Heart left ventricle (tissue), 13 donors: ENCODE measurements at regions not wholly inside any gene's neighbourhood (a gene's known extent, or its start where the extent isn't known, plus 50 kb on each side); places are given as distances from the start of the nearest gene placed in this dataset.

ENCODE experiments used
- POLR2A ChIP-seq, 2 donors: fragments of 450-650 bp; IDR thresholded peaks; one replicate each; pipeline ENCODE4 v1.6.1; 2017; ENCODE audit warnings: antibody characterized with exemption in 2 of 2, mild to moderate bottlenecking in 2 of 2, moderate library complexity in 2 of 2
- TF ChIP-seq, protein P1 (sequence below), 12 donors: fragments of 200-600 bp; sonication (generic) in 4 of 12; IDR thresholded peaks; one replicate each; pipeline versions ENCODE4 v1.5.0 to v1.8.0; 2018 to 2022; ENCODE audit warnings: antibody characterized with exemption in 12 of 12, mild to moderate bottlenecking in 5 of 12
- donor health status: ischemic (EF 13 %, LVEDD 7.1; RV severe dilation, severe dysfunction).
- donor health status: DM: no; HTN: yes; CAD: no.
- donor health status: DM: no; HTN: no; CAD: no.
- donor health status: ischemic (EF 25% LVEDD 6.9; RV normal size, moderate dysfunction).
- donor health status: ischemic (EF 25% LVEDD 5.7; RV mildly dilated, moderate dysfunction).
- donor health status: ischemic (EF 35%, LVEDD 5.7; RV mildly dilated, moderate dysfunction).
- donor health status: nonischemic (EF 11% LVEDD 7.7; RV severe dilation, severe dysfunction).
- donor health status: DM: yes; HTN: yes; CAD: no.
- donor health status: PGD.
- donor health status: ischemic (EF 29% LVEDD 5.4; RV normal size, mild dysfunction).
- donor health status: nonischemic (EF 23%, LVEDD 6.1; RV moderate dilation, normal function).

GRCh38 chr13:39971526-39971925 is 316.1 kb downstream of the COG6 start:
- TF ChIP-seq, protein P1, sequence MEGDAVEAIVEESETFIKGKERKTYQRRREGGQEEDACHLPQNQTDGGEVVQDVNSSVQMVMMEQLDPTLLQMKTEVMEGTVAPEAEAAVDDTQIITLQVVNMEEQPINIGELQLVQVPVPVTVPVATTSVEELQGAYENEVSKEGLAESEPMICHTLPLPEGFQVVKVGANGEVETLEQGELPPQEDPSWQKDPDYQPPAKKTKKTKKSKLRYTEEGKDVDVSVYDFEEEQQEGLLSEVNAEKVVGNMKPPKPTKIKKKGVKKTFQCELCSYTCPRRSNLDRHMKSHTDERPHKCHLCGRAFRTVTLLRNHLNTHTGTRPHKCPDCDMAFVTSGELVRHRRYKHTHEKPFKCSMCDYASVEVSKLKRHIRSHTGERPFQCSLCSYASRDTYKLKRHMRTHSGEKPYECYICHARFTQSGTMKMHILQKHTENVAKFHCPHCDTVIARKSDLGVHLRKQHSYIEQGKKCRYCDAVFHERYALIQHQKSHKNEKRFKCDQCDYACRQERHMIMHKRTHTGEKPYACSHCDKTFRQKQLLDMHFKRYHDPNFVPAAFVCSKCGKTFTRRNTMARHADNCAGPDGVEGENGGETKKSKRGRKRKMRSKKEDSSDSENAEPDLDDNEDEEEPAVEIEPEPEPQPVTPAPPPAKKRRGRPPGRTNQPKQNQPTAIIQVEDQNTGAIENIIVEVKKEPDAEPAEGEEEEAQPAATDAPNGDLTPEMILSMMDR (IDR thresholded peaks at IDR 0.05), result no peak
- no peak for TF ChIP-seq POLR2A (IDR thresholded peaks at IDR 0.05)
